ENCODE measurements at regions not wholly inside any gene's neighbourhood (a gene's known extent, or its start where the extent isn't known, plus 50 kb on each side); places are given as distances from the start of the nearest gene placed in this dataset.

- DNase-seq (ENCODE audit: low spot score): no peak
- TF ChIP-seq CTCF (conservative IDR thresholded peaks at IDR 0.05; ENCODE audit: low read depth, low read length): no peak
- no peak for TF ChIP-seq EZH2 (IDR thresholded peaks at IDR 0.05; ENCODE audit: borderline replicate concordance, low read depth, low read length, poor library complexity, severe bottlenecking)
- intact Hi-C loops (cut with micrococcal nuclease; ENCODE audit: unreplicated experiment): no loop called here
- H3K4me1 ChIP-seq (ENCODE audit: insufficient read depth, low read length, poor library complexity, severe bottlenecking): no peaks in the 10 kb centered on the region
- CTCF ChIA-PET: no interaction called here
- no peak overlapping the region for H3K4me3 ChIP-seq (ENCODE audit: low read depth, low read length, poor library complexity, severe bottlenecking)
- BruUV-seq (replicated peaks): no TSS peak
- no peak overlapping the region for H3K27ac ChIP-seq (ENCODE audit: low read depth, low read length, poor library complexity, severe bottlenecking)
- H3K9me3 ChIP-seq (ENCODE audit: low read depth, low read length, poor library complexity, severe bottlenecking): no peaks in the 10 kb centered on the region
- H3K27me3 ChIP-seq (replicated peaks; ENCODE audit: insufficient read depth, low read depth, low read length, poor library complexity): no peaks in the 10 kb centered on the region
- POLR2A ChIA-PET (ENCODE audit: low non-redundant PET): no interaction called here
- H3K36me3 ChIP-seq (ENCODE audit: insufficient read depth, low read length, poor library complexity, severe bottlenecking): no peaks in the 10 kb centered on the region
Observed at GRCh38 chr21:27086630-27087029, 119.7 kb upstream of the ADAMTS5 start.

GRCh38 chr21:27086186-27086585 lies 119.3 kb upstream of the ADAMTS5 start:
- H3K27ac ChIP-seq (ENCODE audit: low read depth, low read length, poor library complexity, severe bottlenecking): no peak overlapping the region
- no peaks in the 10 kb centered on the region for H3K4me1 ChIP-seq (ENCODE audit: insufficient read depth, low read length, poor library complexity, severe bottlenecking)
- intact Hi-C loops (cut with micrococcal nuclease; ENCODE audit: unreplicated experiment): no loop called here
- no peaks in the 10 kb centered on the region for H3K27me3 ChIP-seq (replicated peaks; ENCODE audit: insufficient read depth, low read depth, low read length, poor library complexity)
- H3K4me3 ChIP-seq (ENCODE audit: low read depth, low read length, poor library complexity, severe bottlenecking): no peak overlapping the region
- ChIA-PET CTCF (no interaction called here), POLR2A (ENCODE audit: low non-redundant PET) (no interaction called here)
- no peaks in the 10 kb centered on the region for H3K36me3 ChIP-seq (ENCODE audit: insufficient read depth, low read length, poor library complexity, severe bottlenecking)
- TF ChIP-seq CTCF (conservative IDR thresholded peaks at IDR 0.05; ENCODE audit: low read depth, low read length): no peak
- TF ChIP-seq EZH2 (IDR thresholded peaks at IDR 0.05; ENCODE audit: borderline replicate concordance, low read depth, low read length, poor library complexity, severe bottlenecking): no peak
- no peak for DNase-seq (ENCODE audit: low spot score)
- no peaks in the 10 kb centered on the region for H3K9me3 ChIP-seq (ENCODE audit: low read depth, low read length, poor library complexity, severe bottlenecking)
- no TSS peak for BruUV-seq (replicated peaks)

- no TSS peak for BruUV-seq (replicated peaks)
- H3K27ac ChIP-seq (ENCODE audit: low read depth, low read length, poor library complexity, severe bottlenecking): no peak overlapping the region
- H3K9me3 ChIP-seq (ENCODE audit: low read depth, low read length, poor library complexity, severe bottlenecking): no peaks in the 10 kb centered on the region
- no peak overlapping the region for H3K4me3 ChIP-seq (ENCODE audit: low read depth, low read length, poor library complexity, severe bottlenecking)
- DNase-seq (ENCODE audit: low spot score): no peak
- H3K27me3 ChIP-seq (replicated peaks; ENCODE audit: insufficient read depth, low read depth, low read length, poor library complexity): no peaks in the 10 kb centered on the region
- CTCF ChIA-PET: interaction anchor here (0.7 kb wide), 1 partner anchor 16 kb away, joined by 4 read pairs; no protein-coding TSS in a partner anchor
- no peaks in the 10 kb centered on the region for H3K36me3 ChIP-seq (ENCODE audit: insufficient read depth, low read length, poor library complexity, severe bottlenecking)
- POLR2A ChIA-PET (ENCODE audit: low non-redundant PET): no interaction called here
- TF ChIP-seq CTCF (conservative IDR thresholded peaks at IDR 0.05; ENCODE audit: low read depth, low read length) (no peak), EZH2 (IDR thresholded peaks at IDR 0.05; ENCODE audit: borderline replicate concordance, low read depth, low read length, poor library complexity, severe bottlenecking) (no peak)
- H3K4me1 ChIP-seq (ENCODE audit: insufficient read depth, low read length, poor library complexity, severe bottlenecking): no peaks in the 10 kb centered on the region
- intact Hi-C loops (cut with micrococcal nuclease; ENCODE audit: unreplicated experiment): no loop called here
Observed at GRCh38 chr21:27085387-27085786, 118.5 kb upstream of the ADAMTS5 start.

All from A673 (cell line).